ENCODE measurements at regions not wholly inside any gene's neighbourhood (a gene's known extent, or its start where the extent isn't known, plus 50 kb on each side); places are given as distances from the start of the nearest gene placed in this dataset.

DNA sequence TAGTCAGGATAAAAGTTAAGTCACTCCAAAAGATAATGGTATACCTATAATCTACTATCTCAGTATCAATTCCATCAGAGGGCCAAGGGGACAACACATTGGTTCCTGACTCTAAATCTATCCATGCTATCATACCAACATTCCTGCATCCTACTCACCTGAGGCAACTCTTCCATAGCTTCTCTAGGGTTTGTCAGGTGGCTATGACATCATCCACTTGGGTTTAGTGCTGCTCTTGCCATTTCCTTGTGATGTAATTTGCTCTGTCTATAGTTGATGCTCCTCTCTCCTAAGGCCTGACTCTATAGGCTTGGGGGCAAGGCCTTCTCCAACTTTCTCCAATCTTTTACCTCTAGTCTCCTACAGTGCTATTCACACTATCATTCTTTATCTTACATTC, 139.9 kb upstream of the FSHR start:
- TF ChIP-seq, protein P1, sequence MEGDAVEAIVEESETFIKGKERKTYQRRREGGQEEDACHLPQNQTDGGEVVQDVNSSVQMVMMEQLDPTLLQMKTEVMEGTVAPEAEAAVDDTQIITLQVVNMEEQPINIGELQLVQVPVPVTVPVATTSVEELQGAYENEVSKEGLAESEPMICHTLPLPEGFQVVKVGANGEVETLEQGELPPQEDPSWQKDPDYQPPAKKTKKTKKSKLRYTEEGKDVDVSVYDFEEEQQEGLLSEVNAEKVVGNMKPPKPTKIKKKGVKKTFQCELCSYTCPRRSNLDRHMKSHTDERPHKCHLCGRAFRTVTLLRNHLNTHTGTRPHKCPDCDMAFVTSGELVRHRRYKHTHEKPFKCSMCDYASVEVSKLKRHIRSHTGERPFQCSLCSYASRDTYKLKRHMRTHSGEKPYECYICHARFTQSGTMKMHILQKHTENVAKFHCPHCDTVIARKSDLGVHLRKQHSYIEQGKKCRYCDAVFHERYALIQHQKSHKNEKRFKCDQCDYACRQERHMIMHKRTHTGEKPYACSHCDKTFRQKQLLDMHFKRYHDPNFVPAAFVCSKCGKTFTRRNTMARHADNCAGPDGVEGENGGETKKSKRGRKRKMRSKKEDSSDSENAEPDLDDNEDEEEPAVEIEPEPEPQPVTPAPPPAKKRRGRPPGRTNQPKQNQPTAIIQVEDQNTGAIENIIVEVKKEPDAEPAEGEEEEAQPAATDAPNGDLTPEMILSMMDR (IDR thresholded peaks at IDR 0.05), result no peak
- TF ChIP-seq POLR2A (IDR thresholded peaks at IDR 0.05) (no peak), EP300 (IDR thresholded peaks at IDR 0.05) (no peak)
